UCSD-AML1 (cell line): ENCODE measurements at regions not wholly inside any gene's neighbourhood (a gene's known extent, or its start where the extent isn't known, plus 50 kb on each side); places are given as distances from the start of the nearest gene placed in this dataset.

Experiments
- DNase-seq: peaks from one replicate; lab custom pipeline; 2025; ENCODE audit not compliant: unreplicated experiment; lab: John Stamatoyannopoulos, UW

- no peak for DNase-seq
Observed at GRCh38 chr3:94179059-94179458, 116.2 kb downstream of the NSUN3 start.

DNA sequence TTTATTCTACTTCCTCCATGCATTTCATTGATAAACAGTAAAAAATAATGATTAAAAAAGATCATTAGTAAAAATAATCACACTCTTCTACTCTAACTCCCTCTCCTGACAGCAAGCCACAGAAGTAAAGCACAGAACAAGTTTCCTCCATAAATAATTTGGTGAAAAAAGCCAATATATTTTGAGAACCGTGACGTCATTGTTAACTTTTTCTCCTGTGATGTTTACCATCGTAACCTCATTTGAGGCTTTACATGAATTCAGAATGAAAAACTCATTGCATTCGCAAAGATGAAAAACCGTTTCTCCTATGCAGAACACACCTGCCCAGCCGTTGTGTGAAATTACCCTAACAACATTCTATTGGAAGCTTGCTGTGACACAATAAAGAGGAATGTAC lies 120.7 kb downstream of the NSUN3 start:
- no peak for DNase-seq

DNA sequence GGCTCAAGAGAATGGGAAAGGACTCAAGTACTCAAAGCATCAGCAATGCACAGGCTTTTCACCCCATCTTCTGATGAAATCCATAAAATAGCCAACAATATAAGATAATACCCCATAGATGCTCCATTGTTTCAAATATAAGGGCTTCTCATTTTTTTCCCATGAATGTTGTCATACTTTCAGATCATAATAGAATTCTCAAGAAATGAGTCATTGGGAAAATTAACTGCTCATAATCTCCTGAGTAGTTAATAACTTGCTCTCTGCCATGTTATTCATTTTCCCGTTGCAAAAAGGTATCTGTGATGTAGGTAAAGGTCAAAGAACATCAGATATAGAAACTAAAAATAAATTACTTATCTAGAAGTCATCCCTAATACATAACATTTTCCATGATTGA lies 121.9 kb downstream of the NSUN3 start:
- no peak for DNase-seq

GRCh38 chr3:94185753-94186152 lies 122.9 kb downstream of the NSUN3 start:
- DNase-seq = no peak

GRCh38 chr3:94187697-94188096 lies 124.8 kb downstream of the NSUN3 start:
- no peak for DNase-seq

DNA sequence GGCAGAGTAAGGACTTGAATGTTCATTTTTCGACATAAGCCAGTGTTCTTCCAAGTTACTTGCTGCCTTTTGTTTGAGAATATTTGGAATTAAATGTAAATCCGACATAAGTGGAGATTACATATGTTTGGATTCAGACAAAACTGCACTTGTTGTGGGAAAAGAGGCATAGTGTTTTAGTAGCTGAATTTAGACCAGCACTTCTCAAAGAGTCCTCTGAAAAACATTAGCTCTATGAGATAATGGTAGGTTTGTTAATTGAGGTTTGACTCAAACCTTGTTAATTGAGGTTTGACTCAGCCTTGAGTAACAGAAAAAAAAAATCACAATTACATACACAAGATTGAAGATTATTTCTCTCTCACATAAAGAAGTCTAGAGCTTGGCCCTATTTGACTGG lies 132.5 kb downstream of the NSUN3 start:
- DNase-seq = no peak

GRCh38 chr3:94206291-94206690 lies 143.4 kb downstream of the NSUN3 start:
- DNase-seq = no peak

- DNase-seq = no peak
Observed at GRCh38 chr3:94210256-94210655, 147.4 kb downstream of the NSUN3 start.

DNA sequence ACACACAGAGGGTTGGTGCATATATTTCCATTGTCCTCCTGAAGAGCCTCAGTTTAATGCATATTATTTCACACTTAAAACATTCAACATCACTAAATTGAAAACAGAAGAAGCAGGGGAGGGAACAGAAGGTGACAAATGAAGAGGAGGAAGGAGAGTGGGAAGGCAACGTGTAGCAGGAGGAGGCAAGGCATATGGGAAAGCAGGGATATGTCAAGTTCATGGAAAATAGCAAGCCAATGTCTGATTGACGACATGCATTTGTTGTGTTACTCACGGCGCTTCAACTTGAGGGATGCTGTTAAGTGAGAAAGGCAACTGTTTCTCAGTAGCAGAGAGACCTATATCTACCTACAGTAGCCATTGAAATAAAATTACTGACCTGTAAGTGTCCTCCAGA lies 154.5 kb downstream of the NSUN3 start:
- no peak for DNase-seq

DNA sequence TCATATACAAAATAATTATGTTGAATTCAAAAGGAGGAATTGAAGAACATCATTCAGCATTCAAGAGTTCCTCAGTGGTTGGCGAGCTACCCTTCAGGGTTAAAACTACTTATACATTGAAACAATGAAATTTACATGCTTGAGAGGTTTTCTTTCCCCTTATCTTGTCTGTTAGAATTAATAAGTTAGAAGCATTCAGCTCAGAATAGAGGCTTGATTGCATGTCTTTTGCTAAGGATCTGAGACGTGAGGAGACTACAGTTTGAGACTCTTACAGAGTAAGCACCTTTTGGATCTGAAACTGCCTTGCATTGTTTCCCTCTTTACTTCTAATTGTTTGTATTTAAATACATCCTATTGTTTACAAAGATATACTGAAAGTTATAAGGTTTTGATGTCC lies 157.6 kb downstream of the NSUN3 start:
- no peak for DNase-seq

- DNase-seq = no peak
Observed at GRCh38 chr3:94221829-94222228, 159.0 kb downstream of the NSUN3 start.

- DNase-seq = no peak
Observed at GRCh38 chr3:94225148-94225865, 162.4 kb downstream of the NSUN3 start.

- no peak for DNase-seq
Observed at GRCh38 chr3:94226078-94226477, 163.2 kb downstream of the NSUN3 start.

DNA sequence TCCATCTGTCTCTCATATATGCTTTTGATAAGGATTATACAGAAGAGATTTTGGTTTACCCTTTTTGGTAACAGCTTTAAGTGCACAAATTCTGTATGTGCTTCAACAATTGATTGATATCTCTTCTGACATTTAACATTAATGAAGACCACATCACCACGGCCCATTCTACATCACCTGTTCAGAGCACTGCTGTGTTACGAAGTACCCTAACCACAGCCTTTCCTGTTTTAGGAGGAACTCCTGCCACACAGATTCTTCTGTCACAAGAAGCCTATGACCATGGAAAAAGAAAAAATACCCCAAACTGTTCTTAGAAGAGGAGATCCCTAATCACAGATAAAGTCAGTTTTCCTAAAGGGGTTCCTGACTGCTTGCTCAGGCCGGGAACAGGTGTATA lies 170.1 kb downstream of the NSUN3 start:
- DNase-seq = no peak

GRCh38 chr3:94234177-94234788 lies 171.4 kb downstream of the NSUN3 start:
- no peak for DNase-seq

DNA sequence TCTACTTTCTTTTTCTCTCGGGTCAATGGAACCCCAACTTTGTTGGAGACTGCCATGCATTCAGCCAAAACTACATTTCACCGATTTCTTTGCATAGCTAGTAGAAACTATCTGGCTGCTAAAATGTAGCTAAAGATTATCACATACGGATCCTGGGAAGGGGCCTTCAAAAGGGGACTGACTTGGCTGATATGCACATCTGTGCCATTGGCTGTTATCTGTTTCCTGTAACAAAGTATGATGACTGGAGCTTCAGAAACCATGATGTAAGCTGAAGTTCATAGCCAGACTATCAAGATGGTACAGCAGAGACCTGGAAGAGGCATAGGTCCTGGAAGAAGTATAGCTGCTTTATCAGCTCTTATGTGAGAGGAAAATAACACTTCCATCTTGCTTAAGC lies 179.1 kb downstream of the NSUN3 start:
- no peak for DNase-seq

DNA sequence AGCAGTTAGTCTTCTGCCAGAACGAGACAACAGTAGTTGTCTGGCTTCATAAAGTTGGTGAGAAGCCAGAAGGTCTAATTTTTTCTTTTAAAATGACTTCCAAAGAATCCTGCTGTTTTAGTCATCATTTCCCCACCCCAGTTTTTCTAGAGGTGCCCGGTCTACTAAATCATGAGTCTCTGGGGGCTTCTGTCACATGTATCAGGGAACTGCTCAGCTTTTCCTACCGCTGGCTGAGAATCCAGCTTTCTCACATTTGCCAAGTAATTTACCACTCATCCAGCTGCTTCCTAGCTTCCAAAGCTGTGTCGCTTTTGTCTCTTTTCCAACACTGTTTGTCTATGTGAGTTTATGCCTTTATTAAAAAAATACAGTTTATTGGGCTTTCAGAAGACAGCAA lies 183.3 kb downstream of the NSUN3 start:
- no peak for DNase-seq

DNA sequence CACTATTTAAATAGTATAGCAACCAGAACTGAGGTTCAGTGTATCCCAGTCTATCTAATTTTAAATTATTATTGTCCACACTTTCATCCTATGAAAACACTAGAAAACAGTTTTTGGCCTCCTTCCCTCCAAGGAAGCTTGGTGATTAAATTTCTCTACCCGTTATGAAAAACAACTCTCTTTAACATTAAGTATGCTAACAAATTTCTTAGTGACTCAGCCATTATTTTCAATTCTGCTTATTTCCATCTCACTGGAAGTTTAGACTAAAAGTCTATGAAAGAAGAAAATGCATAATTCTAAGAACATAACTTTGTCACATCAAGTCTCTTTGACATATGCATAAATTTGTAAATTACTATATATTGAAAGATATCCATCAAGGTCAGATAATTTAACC lies 185.2 kb downstream of the NSUN3 start:
- no peak for DNase-seq

DNA sequence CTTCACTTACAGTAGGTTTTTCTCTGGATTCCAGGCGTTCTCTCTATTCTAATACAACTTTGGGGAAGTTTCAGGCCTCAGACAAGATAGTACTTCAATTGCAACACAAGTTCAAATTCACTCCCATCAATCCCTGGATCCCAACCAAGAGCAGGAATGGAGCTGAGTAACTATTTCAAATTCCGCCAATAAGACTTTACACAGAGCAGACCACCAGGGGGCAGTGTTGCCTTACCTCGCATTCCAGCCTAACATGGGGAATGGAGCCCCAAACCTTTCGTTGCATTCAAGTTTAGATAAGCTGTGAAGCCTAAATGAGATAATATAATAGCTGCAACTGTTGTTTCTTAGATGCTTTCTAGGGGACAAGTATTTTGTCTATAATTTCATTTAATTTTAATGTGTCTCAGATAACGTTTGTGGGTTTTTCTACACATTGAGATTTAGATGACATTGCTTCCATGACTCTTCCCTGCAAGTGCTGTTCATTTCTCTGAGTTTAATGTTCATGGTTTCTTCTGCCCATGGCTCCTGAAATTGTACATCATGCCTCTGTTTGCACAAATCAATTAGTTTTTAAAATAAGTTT lies 186.7 kb downstream of the NSUN3 start:
- peak; percentile 39 for DNase-seq

DNA sequence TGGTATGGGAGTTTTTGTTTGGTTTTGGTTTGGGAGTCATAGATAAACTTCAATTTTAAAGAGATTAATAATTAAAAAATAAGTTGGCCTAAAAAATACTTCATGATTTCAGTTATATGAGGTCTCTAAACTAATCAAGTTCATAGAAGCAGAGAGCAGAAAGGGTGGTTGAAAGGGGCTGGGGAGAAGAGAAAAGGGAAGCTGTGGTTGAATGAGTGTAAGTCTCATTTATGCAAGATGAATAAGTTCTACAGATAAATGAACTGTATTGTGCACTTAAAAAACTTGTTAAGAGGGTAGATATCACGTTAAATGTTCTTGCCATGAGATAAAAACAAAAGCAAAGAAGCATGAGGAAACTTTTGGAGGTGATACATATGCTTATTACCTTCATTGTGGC lies 188.7 kb downstream of the NSUN3 start:
- DNase-seq = no peak

DNA sequence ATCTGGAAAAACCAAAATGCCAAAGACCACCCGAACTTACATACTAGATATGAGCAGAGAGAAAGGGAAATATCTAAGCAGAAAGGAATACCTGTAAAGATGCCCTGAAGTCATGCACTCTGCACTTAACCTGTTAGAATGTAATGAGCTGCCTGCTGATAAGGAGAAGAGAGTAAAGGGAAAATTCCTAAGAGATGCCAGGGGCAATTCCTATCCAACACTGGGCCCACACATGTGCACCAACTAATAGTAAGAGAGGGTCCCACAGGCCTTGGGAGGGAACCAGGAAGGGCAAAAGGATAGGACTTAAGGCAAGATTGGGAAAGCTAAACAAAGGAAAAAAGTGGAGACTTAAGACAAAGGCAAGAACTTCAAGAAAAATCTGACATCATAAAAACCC lies 189.5 kb downstream of the NSUN3 start:
- no peak for DNase-seq

- no peak for DNase-seq
Observed at GRCh38 chr3:94256888-94257813, 194.3 kb downstream of the NSUN3 start.
